HEK293T (cell line): ENCODE measurements at regions not wholly inside any gene's neighbourhood (a gene's known extent, or its start where the extent isn't known, plus 50 kb on each side); places are given as distances from the start of the nearest gene placed in this dataset.

Experiments used
- CTCF ChIA-PET: fragments of 350-600 bp; formaldehyde crosslinking; extraction: SDS; loops from one replicate; lab custom pipeline; 2021; ENCODE audit warnings: antibody characterized with exemption, inconsistent platforms; lab: Yijun Ruan, JAX
- POLR2A ChIA-PET: fragments of 350-600 bp; formaldehyde crosslinking; extraction: SDS; loops from one replicate; lab custom pipeline; 2020; ENCODE audit warnings: antibody characterized with exemption, inconsistent platforms; lab: Yijun Ruan, JAX
- DNase-seq: peaks from one replicate; pipeline ENCODE4 v3.0.0; 2012; ENCODE audit warnings: mixed read lengths; ENCODE audit errors: extremely low spot score
- ARNT ChIP-seq: fragments of 450-650 bp; IDR thresholded peaks from 2 replicates; pipeline ENCODE4 v1.6.1; 2017; ENCODE audit warnings: mild to moderate bottlenecking
- BHLHE40 ChIP-seq: fragments of 450-650 bp; IDR thresholded peaks from 2 replicates; pipeline ENCODE4 v1.6.1; 2016; ENCODE audit warnings: mild to moderate bottlenecking, moderate library complexity, borderline replicate concordance
- CTBP1 ChIP-seq: fragments of 450-650 bp; IDR thresholded peaks from 2 replicates; pipeline ENCODE4 v1.6.1; 2016; ENCODE audit warnings: borderline replicate concordance
- ELF4 ChIP-seq: fragments of 450-650 bp; IDR thresholded peaks from 2 replicates; pipeline ENCODE4 v1.6.1; 2017; ENCODE audit warnings: antibody characterized with exemption
- FOXK2 ChIP-seq: fragments of 450-650 bp; IDR thresholded peaks from 2 replicates; pipeline ENCODE4 v1.6.1; 2016; ENCODE audit warnings: mild to moderate bottlenecking
- FOXM1 ChIP-seq: fragments of 450-650 bp; IDR thresholded peaks from 2 replicates; pipeline ENCODE4 v1.6.1; 2017; ENCODE audit warnings: mild to moderate bottlenecking, borderline replicate concordance
- HDGF ChIP-seq: fragments of 450-650 bp; IDR thresholded peaks from 2 replicates; pipeline ENCODE4 v1.6.1; 2017; ENCODE audit warnings: antibody characterized with exemption, borderline replicate concordance
- L3MBTL2 ChIP-seq: fragments of 450-650 bp; conservative IDR thresholded peaks from 2 replicates; pipeline ENCODE4 v1.6.1; 2016; ENCODE audit warnings: mild to moderate bottlenecking
- LEF1 ChIP-seq: fragments of 450-650 bp; IDR thresholded peaks from 2 replicates; pipeline ENCODE4 v1.6.1; 2017; ENCODE audit warnings: mild to moderate bottlenecking, borderline replicate concordance
- NFRKB ChIP-seq: fragments of 450-650 bp; IDR thresholded peaks from 2 replicates; pipeline ENCODE4 v1.6.1; 2016; ENCODE audit warnings: mild to moderate bottlenecking, moderate library complexity
- PKNOX1 ChIP-seq: fragments of 450-650 bp; IDR thresholded peaks from 2 replicates; pipeline ENCODE4 v1.6.1; 2016
- SP1 ChIP-seq: fragments of 450-650 bp; IDR thresholded peaks from 2 replicates; pipeline ENCODE4 v1.6.1; 2017
- SUZ12 ChIP-seq: fragments of 450-650 bp; IDR thresholded peaks from 2 replicates; pipeline ENCODE4 v1.6.1; 2016; ENCODE audit warnings: mild to moderate bottlenecking
- TARDBP ChIP-seq: fragments of 450-650 bp; IDR thresholded peaks from 2 replicates; pipeline ENCODE4 v1.6.1; 2016
- ZNF384 ChIP-seq: fragments of 450-650 bp; IDR thresholded peaks from 2 replicates; pipeline ENCODE4 v1.6.1; 2016

DNA sequence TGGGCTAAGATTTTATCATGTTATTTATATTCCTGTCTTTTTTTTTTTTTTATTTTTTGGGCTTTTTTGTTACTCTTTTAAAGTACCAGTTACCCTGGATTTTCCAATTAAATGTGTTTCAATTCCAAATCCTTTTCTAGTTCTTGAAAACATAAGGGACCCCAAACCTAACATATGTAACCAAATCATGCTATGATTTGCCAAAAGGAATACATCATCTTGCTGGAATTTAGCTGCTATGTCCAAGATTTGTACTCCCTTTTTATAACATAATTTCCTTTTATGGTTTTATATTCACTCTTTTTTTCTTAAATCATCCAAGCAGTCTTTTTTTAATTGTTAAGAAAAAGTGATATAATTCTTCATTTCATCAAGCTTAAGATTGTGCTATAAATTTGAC lies 60.9 kb upstream of the DSEL start:
- no peak for DNase-seq
- POLR2A ChIA-PET = no interaction called here
- CTCF ChIA-PET = no interaction called here
- TF ChIP-seq CTBP1 (no peak), L3MBTL2 (no peak)

- CTCF ChIA-PET = no interaction called here
- no peak for DNase-seq
Measured at GRCh38 chr18:67574749-67575148, 58.2 kb upstream of the DSEL start.

DNA sequence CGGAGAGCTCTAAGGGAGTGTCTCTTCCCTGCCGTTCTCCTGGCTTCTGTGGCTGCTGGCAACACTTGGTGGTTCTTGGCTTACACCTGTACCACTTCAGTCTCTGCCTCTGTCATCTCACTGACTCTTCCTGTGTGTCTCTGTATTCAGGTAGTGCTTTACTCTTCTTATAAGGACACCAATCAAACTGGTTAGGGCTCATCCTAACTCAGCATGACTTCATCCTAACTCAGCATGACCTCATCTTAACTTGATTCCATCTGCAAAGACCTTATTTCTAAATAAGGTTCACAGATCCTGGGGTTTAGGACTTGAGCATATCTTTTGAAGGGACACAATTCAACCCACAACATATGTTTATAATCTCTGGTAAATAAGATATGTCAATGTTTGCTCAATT lies 51.6 kb upstream of the DSEL start:
- CTCF ChIA-PET = no interaction called here

More at GRCh38 chr18:67574749-67575148, 58.2 kb upstream of the DSEL start:
- TF ChIP-seq NFRKB = no peak
- TF ChIP-seq SUZ12 = no peak
- no peak for TF ChIP-seq FOXM1
- TF ChIP-seq FOXK2 = no peak
- TF ChIP-seq BHLHE40 = no peak
- TF ChIP-seq HDGF = no peak
- no peak for TF ChIP-seq LEF1
- TF ChIP-seq SP1 = no peak
- TF ChIP-seq ZNF384 = no peak
- TF ChIP-seq ARNT = no peak
- TF ChIP-seq CTBP1 = no peak
- no peak for TF ChIP-seq PKNOX1
- TF ChIP-seq TARDBP = no peak
- POLR2A ChIA-PET = no interaction called here

More for the DNA sequence above, 51.6 kb upstream of the DSEL start:
- no peak for TF ChIP-seq BHLHE40
- no peak for TF ChIP-seq CTBP1
- no peak for TF ChIP-seq L3MBTL2
- TF ChIP-seq SUZ12 = no peak
- TF ChIP-seq PKNOX1 = no peak
- no peak for TF ChIP-seq ZNF384
- no peak for TF ChIP-seq ELF4
- DNase-seq = no peak
- POLR2A ChIA-PET = no interaction called here
